Neural progenitor cell (in vitro differentiated cells): ENCODE measurements at regions not wholly inside any gene's neighbourhood (a gene's known extent, or its start where the extent isn't known, plus 50 kb on each side); places are given as distances from the start of the nearest gene placed in this dataset.

Experiments
- CTCF ChIP-seq: fragments of 200-600 bp; sonication (generic); IDR thresholded peaks from 2 replicates; pipeline ENCODE4 v1.5.1; 2017; ENCODE audit warnings: antibody characterized with exemption, mild to moderate bottlenecking
- EZH2 ChIP-seq: fragments of 200-600 bp; sonication (generic); IDR thresholded peaks from 2 replicates; pipeline ENCODE4 v1.6.1; 2017; ENCODE audit warnings: antibody characterized with exemption, mild to moderate bottlenecking, moderate library complexity

- no peak for TF ChIP-seq CTCF
- TF ChIP-seq EZH2: no peak
Measured at GRCh38 chr2:53067056-53067455, 700.5 kb upstream of the CHAC2 start.
